Ishikawa (cell line): ENCODE measurements at regions not wholly inside any gene's neighbourhood (a gene's known extent, or its start where the extent isn't known, plus 50 kb on each side); places are given as distances from the start of the nearest gene placed in this dataset.

Experiments
- CEBPB ChIP-seq: IDR thresholded peaks from 2 replicates; pipeline ENCODE4 v1.6.1; 2012
- CREB1 ChIP-seq: IDR thresholded peaks from 2 replicates; pipeline ENCODE4 v1.6.1; 2012; ENCODE audit warnings: low read depth
- EGR1 ChIP-seq: IDR thresholded peaks from 2 replicates; pipeline ENCODE4 v1.6.1; 2012
- EP300 ChIP-seq: IDR thresholded peaks from 2 replicates; pipeline ENCODE4 v1.6.1; 2012; ENCODE audit warnings: borderline replicate concordance
- FOXM1 ChIP-seq: IDR thresholded peaks from 2 replicates; pipeline ENCODE4 v1.6.1; 2012; ENCODE audit warnings: low read depth, borderline replicate concordance
- NFIC ChIP-seq: IDR thresholded peaks from 2 replicates; pipeline ENCODE4 v1.6.1; 2012
- RAD21 ChIP-seq: IDR thresholded peaks from 2 replicates; pipeline ENCODE4 v1.6.1; 2012; ENCODE audit warnings: low read depth
- TAF1 ChIP-seq: IDR thresholded peaks from 2 replicates; pipeline ENCODE4 v1.6.1; 2012; ENCODE audit warnings: low read depth, mild to moderate bottlenecking
- TCF12 ChIP-seq: IDR thresholded peaks from 2 replicates; pipeline ENCODE4 v1.6.1; 2012; ENCODE audit warnings: low read depth
- TEAD4 ChIP-seq: IDR thresholded peaks from 2 replicates; pipeline ENCODE4 v1.6.1; 2012
- USF1 ChIP-seq: IDR thresholded peaks from 2 replicates; pipeline ENCODE4 v1.6.1; 2012
- YY1 ChIP-seq: IDR thresholded peaks from 2 replicates; pipeline ENCODE4 v1.6.1; 2012; ENCODE audit warnings: low read depth
- ZBTB7A ChIP-seq: IDR thresholded peaks from 2 replicates; pipeline ENCODE4 v1.6.1; 2012; ENCODE audit warnings: low read depth
- TF ChIP-seq, protein P1 (sequence below): IDR thresholded peaks from 2 replicates; pipeline ENCODE4 v1.6.1; 2012
- TF ChIP-seq, protein P2 (sequence below): IDR thresholded peaks from 2 replicates; pipeline ENCODE4 v1.6.1; 2012; ENCODE audit warnings: low read depth, mild to moderate bottlenecking

DNA sequence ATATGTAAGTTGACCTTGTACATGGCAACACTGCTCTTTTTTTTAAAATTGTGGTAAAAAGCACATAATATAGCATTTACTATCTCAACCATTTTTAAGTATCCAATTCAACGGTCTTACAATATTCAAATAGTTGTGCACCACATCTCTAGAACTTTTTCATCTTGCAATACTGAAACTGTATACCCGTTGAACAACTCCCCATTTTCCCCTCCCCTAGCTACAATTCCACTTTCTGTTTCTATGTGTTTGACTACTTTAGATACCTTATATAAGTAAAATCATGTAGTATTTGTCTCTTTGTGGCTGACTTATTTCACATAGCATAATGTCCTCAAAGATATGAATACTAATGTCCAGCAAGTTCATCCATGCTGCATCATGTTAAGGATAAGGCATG, 452.1 kb downstream of the TXNL1 start:
- TF ChIP-seq EGR1 (no peak), ZBTB7A (no peak), TEAD4 (no peak), NFIC (no peak), RAD21 (no peak), TAF1 (no peak), YY1 (no peak), TCF12 (no peak), EP300 (no peak), USF1 (no peak), CREB1 (no peak), FOXM1 (no peak)

GRCh38 chr18:56185126-56185525, 453.3 kb downstream of the TXNL1 start:
- TF ChIP-seq RAD21 (no peak), TEAD4 (no peak), USF1 (no peak), CEBPB (no peak), ZBTB7A (no peak), TCF12 (no peak), TAF1 (no peak), EP300 (no peak)
- TF ChIP-seq, protein P1, sequence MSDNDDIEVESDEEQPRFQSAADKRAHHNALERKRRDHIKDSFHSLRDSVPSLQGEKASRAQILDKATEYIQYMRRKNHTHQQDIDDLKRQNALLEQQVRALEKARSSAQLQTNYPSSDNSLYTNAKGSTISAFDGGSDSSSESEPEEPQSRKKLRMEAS = no peak

DNA sequence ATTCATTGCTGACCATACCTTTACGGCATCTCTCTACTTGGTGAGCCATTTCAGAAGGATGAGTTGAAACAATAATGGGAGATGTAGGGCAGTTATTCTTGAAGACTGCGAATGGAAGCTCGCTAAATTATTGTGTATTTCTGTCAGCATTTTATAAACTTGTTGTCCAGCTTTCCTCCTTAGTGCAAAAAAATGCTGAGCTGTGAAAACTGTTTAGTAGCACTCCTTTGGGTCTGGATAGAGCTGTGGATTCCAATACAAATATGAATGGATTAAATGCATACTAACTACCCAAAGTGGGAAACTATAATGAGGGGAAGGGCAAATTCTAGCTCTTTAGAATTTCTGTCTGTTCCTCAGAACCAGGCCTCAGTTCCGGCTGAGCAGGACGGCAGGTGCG, 461.6 kb downstream of the TXNL1 start:
- no peak for TF ChIP-seq ZBTB7A
- TF ChIP-seq FOXM1 = no peak
- no peak for TF ChIP-seq YY1
- no peak for TF ChIP-seq NFIC
- no peak for TF ChIP-seq TCF12
- no peak for TF ChIP-seq CEBPB
- no peak for TF ChIP-seq CREB1
- no peak for TF ChIP-seq USF1
- TF ChIP-seq EGR1 = no peak
- no peak for TF ChIP-seq TAF1
- TF ChIP-seq, protein P1 = no peak
- no peak for TF ChIP-seq EP300
- TF ChIP-seq TEAD4 = no peak
- TF ChIP-seq, protein P2, sequence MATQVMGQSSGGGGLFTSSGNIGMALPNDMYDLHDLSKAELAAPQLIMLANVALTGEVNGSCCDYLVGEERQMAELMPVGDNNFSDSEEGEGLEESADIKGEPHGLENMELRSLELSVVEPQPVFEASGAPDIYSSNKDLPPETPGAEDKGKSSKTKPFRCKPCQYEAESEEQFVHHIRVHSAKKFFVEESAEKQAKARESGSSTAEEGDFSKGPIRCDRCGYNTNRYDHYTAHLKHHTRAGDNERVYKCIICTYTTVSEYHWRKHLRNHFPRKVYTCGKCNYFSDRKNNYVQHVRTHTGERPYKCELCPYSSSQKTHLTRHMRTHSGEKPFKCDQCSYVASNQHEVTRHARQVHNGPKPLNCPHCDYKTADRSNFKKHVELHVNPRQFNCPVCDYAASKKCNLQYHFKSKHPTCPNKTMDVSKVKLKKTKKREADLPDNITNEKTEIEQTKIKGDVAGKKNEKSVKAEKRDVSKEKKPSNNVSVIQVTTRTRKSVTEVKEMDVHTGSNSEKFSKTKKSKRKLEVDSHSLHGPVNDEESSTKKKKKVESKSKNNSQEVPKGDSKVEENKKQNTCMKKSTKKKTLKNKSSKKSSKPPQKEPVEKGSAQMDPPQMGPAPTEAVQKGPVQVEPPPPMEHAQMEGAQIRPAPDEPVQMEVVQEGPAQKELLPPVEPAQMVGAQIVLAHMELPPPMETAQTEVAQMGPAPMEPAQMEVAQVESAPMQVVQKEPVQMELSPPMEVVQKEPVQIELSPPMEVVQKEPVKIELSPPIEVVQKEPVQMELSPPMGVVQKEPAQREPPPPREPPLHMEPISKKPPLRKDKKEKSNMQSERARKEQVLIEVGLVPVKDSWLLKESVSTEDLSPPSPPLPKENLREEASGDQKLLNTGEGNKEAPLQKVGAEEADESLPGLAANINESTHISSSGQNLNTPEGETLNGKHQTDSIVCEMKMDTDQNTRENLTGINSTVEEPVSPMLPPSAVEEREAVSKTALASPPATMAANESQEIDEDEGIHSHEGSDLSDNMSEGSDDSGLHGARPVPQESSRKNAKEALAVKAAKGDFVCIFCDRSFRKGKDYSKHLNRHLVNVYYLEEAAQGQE = no peak
- no peak for TF ChIP-seq RAD21

- no peak for TF ChIP-seq ZBTB7A
- TF ChIP-seq CREB1 = no peak
- no peak for TF ChIP-seq TCF12
- TF ChIP-seq, protein P2 = no peak
- no peak for TF ChIP-seq USF1
- no peak for TF ChIP-seq EGR1
- no peak for TF ChIP-seq TAF1
- TF ChIP-seq RAD21 = no peak
- no peak for TF ChIP-seq NFIC
- TF ChIP-seq YY1 = no peak
- no peak for TF ChIP-seq EP300
- TF ChIP-seq TEAD4 = no peak
- no peak for TF ChIP-seq FOXM1
- no peak for TF ChIP-seq CEBPB
- TF ChIP-seq, protein P1 = no peak
Observed at GRCh38 chr18:56175330-56176001, 462.9 kb downstream of the TXNL1 start.
